ENCODE measurements at regions not wholly inside any gene's neighbourhood (a gene's known extent, or its start where the extent isn't known, plus 50 kb on each side); places are given as distances from the start of the nearest gene placed in this dataset.

GRCh38 chr5:57382655-57383054 is 100.0 kb downstream of the ACTBL2 start:
- peaks cover 0 to 2% (median 0%) of the 10 kb centered on the region in 5 experiments for H3K9me3 ChIP-seq (ENCODE audit: control extremely low read depth in 1 of 5, control insufficient read depth in 4 of 5, insufficient read depth in 2 of 5, low read depth in 1 of 5, low read length in 4 of 5)
- no peak overlapping the region for H3K4me3 ChIP-seq (ENCODE audit: control insufficient read depth in 1 of 7, extremely low read depth in 1 of 7, insufficient read depth in 4 of 7, low read depth in 2 of 7, low read length in 6 of 7)
- peaks cover 0 to 7% (median 3%) of the 10 kb centered on the region in 4 experiments for H3K4me1 ChIP-seq (ENCODE audit: control extremely low read depth in 1 of 4, control insufficient read depth in 4 of 4, insufficient read depth in 4 of 4, low read length in 3 of 4)
- H3K27ac ChIP-seq (ENCODE audit: insufficient read depth in 1 of 2, low read depth in 1 of 2, low read length in 2 of 2, poor library complexity in 1 of 2, severe bottlenecking in 2 of 2), result no peak overlapping the region
- POLR2A ChIA-PET, result no interaction called here
- CTCF ChIA-PET, result no interaction called here
- WGBS (ENCODE audit: insufficient coverage), result no CpG with 5 or more reads among the region's 2 CpGs
- H3K36me3 ChIP-seq (ENCODE audit: control insufficient read depth in 4 of 4, insufficient read depth in 4 of 4, low read length in 3 of 4), result no peaks in the 10 kb centered on the region
- H3K27me3 ChIP-seq (replicated peaks in 2 of 5; ENCODE audit: control insufficient read depth in 4 of 5, insufficient read depth in 5 of 5, low read length in 4 of 5), result no peaks in the 10 kb centered on the region
- peak in 1 of 3 donors; percentile 1 for DNase-seq

DNA sequence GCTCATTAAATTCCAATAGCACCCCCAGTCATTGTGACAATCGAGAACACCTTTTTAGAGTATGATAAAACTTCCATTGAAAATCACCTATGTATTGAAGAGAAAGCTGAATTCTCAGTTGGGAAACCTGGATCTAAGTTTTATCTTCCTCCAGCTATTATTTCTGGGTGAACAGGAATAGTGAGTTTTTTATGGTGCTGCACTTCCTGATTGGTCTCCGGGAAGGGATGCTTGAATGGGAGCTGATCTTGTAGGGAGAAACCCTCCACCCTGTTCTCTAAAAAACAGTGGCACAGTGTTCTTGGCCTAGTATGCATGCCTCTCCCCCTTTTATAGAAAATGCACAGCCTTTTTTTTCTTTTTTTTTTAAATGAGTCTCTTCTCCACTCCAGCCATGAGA is 112.2 kb downstream of the ACTBL2 start:
- no peaks in the 10 kb centered on the region for H3K4me1 ChIP-seq (ENCODE audit: control extremely low read depth in 1 of 4, control insufficient read depth in 4 of 4, insufficient read depth in 4 of 4, low read length in 3 of 4)
- H3K27ac ChIP-seq (ENCODE audit: insufficient read depth in 1 of 2, low read depth in 1 of 2, low read length in 2 of 2, poor library complexity in 1 of 2, severe bottlenecking in 2 of 2), result no peak overlapping the region
- no peaks in the 10 kb centered on the region for H3K36me3 ChIP-seq (ENCODE audit: control insufficient read depth in 4 of 4, insufficient read depth in 4 of 4, low read length in 3 of 4)
- POLR2A ChIA-PET, result no interaction called here
- 100% methylated on average over 1 of the region's 2 CpGs for WGBS (ENCODE audit: insufficient coverage)
- CTCF ChIA-PET, result interaction anchor here (0.7 kb wide), 1 partner anchor 539 kb away, joined by 4 read pairs; no protein-coding TSS in a partner anchor
- DNase-seq, result no peak
- no peaks in the 10 kb centered on the region for H3K27me3 ChIP-seq (replicated peaks in 2 of 5; ENCODE audit: control insufficient read depth in 4 of 5, insufficient read depth in 5 of 5, low read length in 4 of 5)
- no peak overlapping the region for H3K4me3 ChIP-seq (ENCODE audit: control insufficient read depth in 1 of 7, extremely low read depth in 1 of 7, insufficient read depth in 4 of 7, low read depth in 2 of 7, low read length in 6 of 7)
- H3K9me3 ChIP-seq (ENCODE audit: control extremely low read depth in 1 of 5, control insufficient read depth in 4 of 5, insufficient read depth in 2 of 5, low read depth in 1 of 5, low read length in 4 of 5), result no peaks in the 10 kb centered on the region

- CTCF ChIA-PET, result no interaction called here
- 100% methylated on average over 2 of the region's 3 CpGs for WGBS (ENCODE audit: insufficient coverage)
- Histone ChIP-seq H3K27ac (ENCODE audit: insufficient read depth in 1 of 2, low read depth in 1 of 2, low read length in 2 of 2, poor library complexity in 1 of 2, severe bottlenecking in 2 of 2) (no peak overlapping the region), H3K4me1 (ENCODE audit: control extremely low read depth in 1 of 4, control insufficient read depth in 4 of 4, insufficient read depth in 4 of 4, low read length in 3 of 4) (peaks cover 0 to 3% (median 0%) of the 10 kb centered on the region in 4 experiments), H3K36me3 (ENCODE audit: control insufficient read depth in 4 of 4, insufficient read depth in 4 of 4, low read length in 3 of 4) (no peaks in the 10 kb centered on the region), H3K9me3 (ENCODE audit: control extremely low read depth in 1 of 5, control insufficient read depth in 4 of 5, insufficient read depth in 2 of 5, low read depth in 1 of 5, low read length in 4 of 5) (no peaks in the 10 kb centered on the region), H3K4me3 (ENCODE audit: control insufficient read depth in 1 of 7, extremely low read depth in 1 of 7, insufficient read depth in 4 of 7, low read depth in 2 of 7, low read length in 6 of 7) (no peak overlapping the region), H3K27me3 (replicated peaks in 2 of 5; ENCODE audit: control insufficient read depth in 4 of 5, insufficient read depth in 5 of 5, low read length in 4 of 5) (no peaks in the 10 kb centered on the region)
- POLR2A ChIA-PET, result no interaction called here
- no peak for DNase-seq
Measured at GRCh38 chr5:57368010-57368409, 114.6 kb downstream of the ACTBL2 start.

DNA sequence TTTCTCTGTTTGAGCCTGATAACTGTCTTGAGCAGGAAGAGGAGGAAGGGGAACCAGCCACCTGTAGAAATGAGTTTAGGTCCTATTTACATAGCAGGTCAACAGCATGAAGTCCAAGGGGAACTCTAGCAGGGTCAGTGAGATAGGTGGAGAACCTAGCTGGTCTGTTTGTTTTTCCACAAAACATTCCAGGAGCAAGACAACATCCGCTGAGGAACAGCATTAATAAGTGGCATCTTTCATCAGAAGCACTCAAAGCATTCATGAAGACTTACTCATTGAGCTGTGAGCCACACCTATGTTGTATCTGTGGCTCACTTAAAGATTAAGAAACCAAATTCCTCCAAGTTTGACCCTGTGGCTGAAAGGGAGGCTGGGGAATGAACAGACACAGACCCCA is 115.9 kb downstream of the ACTBL2 start:
- 100% methylated on average over 1 of the region's 1 CpG for WGBS (ENCODE audit: insufficient coverage)
- peaks cover 0 to 3% (median 0%) of the 10 kb centered on the region in 4 experiments for H3K4me1 ChIP-seq (ENCODE audit: control extremely low read depth in 1 of 4, control insufficient read depth in 4 of 4, insufficient read depth in 4 of 4, low read length in 3 of 4)
- ChIA-PET CTCF (no interaction called here), POLR2A (no interaction called here)
- no peak overlapping the region for H3K4me3 ChIP-seq (ENCODE audit: control insufficient read depth in 1 of 7, extremely low read depth in 1 of 7, insufficient read depth in 4 of 7, low read depth in 2 of 7, low read length in 6 of 7)
- no peak overlapping the region for H3K27ac ChIP-seq (ENCODE audit: insufficient read depth in 1 of 2, low read depth in 1 of 2, low read length in 2 of 2, poor library complexity in 1 of 2, severe bottlenecking in 2 of 2)
- H3K9me3 ChIP-seq (ENCODE audit: control extremely low read depth in 1 of 5, control insufficient read depth in 4 of 5, insufficient read depth in 2 of 5, low read depth in 1 of 5, low read length in 4 of 5), result no peaks in the 10 kb centered on the region
- no peaks in the 10 kb centered on the region for H3K27me3 ChIP-seq (replicated peaks in 2 of 5; ENCODE audit: control insufficient read depth in 4 of 5, insufficient read depth in 5 of 5, low read length in 4 of 5)
- DNase-seq, result no peak
- H3K36me3 ChIP-seq (ENCODE audit: control insufficient read depth in 4 of 4, insufficient read depth in 4 of 4, low read length in 3 of 4), result no peaks in the 10 kb centered on the region

- ChIA-PET POLR2A (no interaction called here), CTCF (no interaction called here)
- 94% methylated on average over 3 of the region's 5 CpGs for WGBS (ENCODE audit: insufficient coverage)
- H3K4me3 ChIP-seq (ENCODE audit: control insufficient read depth in 1 of 7, extremely low read depth in 1 of 7, insufficient read depth in 4 of 7, low read depth in 2 of 7, low read length in 6 of 7), result no peak overlapping the region
- no peaks in the 10 kb centered on the region for H3K9me3 ChIP-seq (ENCODE audit: control extremely low read depth in 1 of 5, control insufficient read depth in 4 of 5, insufficient read depth in 2 of 5, low read depth in 1 of 5, low read length in 4 of 5)
- peaks cover 0 to 3% (median 0%) of the 10 kb centered on the region in 4 experiments for H3K4me1 ChIP-seq (ENCODE audit: control extremely low read depth in 1 of 4, control insufficient read depth in 4 of 4, insufficient read depth in 4 of 4, low read length in 3 of 4)
- no peak for DNase-seq
- H3K36me3 ChIP-seq (ENCODE audit: control insufficient read depth in 4 of 4, insufficient read depth in 4 of 4, low read length in 3 of 4), result no peaks in the 10 kb centered on the region
- H3K27me3 ChIP-seq (replicated peaks in 2 of 5; ENCODE audit: control insufficient read depth in 4 of 5, insufficient read depth in 5 of 5, low read length in 4 of 5), result no peaks in the 10 kb centered on the region
- H3K27ac ChIP-seq (ENCODE audit: insufficient read depth in 1 of 2, low read depth in 1 of 2, low read length in 2 of 2, poor library complexity in 1 of 2, severe bottlenecking in 2 of 2), result no peak overlapping the region
Measured at GRCh38 chr5:57362951-57363350, 119.7 kb downstream of the ACTBL2 start.

DNA sequence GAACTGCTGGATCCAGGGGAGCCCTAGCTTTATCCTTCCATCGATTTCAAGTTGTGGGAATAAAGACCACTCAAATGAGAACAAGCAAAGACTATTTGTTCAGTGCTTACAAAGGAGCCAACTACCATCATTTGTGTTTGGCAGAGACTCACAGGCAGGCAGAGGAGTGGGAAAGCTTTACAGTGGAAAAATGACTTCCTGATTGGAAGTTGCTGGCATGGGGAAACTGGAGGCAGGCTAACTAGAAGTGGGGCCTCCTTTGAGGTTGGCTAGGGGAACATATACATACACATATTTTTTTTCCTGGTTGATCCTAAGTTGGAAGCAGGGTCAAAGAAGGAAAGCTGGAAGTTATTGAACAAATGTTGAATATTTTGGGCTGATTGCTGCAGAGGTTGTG is 121.7 kb downstream of the ACTBL2 start:
- Histone ChIP-seq H3K4me1 (ENCODE audit: control extremely low read depth in 1 of 4, control insufficient read depth in 4 of 4, insufficient read depth in 4 of 4, low read length in 3 of 4) (peaks cover 0 to 3% (median 0%) of the 10 kb centered on the region in 4 experiments), H3K9me3 (ENCODE audit: control extremely low read depth in 1 of 5, control insufficient read depth in 4 of 5, insufficient read depth in 2 of 5, low read depth in 1 of 5, low read length in 4 of 5) (no peaks in the 10 kb centered on the region), H3K27ac (ENCODE audit: insufficient read depth in 1 of 2, low read depth in 1 of 2, low read length in 2 of 2, poor library complexity in 1 of 2, severe bottlenecking in 2 of 2) (no peak overlapping the region), H3K27me3 (replicated peaks in 2 of 5; ENCODE audit: control insufficient read depth in 4 of 5, insufficient read depth in 5 of 5, low read length in 4 of 5) (no peaks in the 10 kb centered on the region), H3K36me3 (ENCODE audit: control insufficient read depth in 4 of 4, insufficient read depth in 4 of 4, low read length in 3 of 4) (no peaks in the 10 kb centered on the region), H3K4me3 (ENCODE audit: control insufficient read depth in 1 of 7, extremely low read depth in 1 of 7, insufficient read depth in 4 of 7, low read depth in 2 of 7, low read length in 6 of 7) (no peak overlapping the region)
- no peak for DNase-seq
- CTCF ChIA-PET, result interaction anchor here (0.6 kb wide), 1 partner anchor 888 kb away, joined by 3 read pairs; no protein-coding TSS in a partner anchor
- POLR2A ChIA-PET, result no interaction called here
- 100% methylated on average over 1 of the region's 1 CpG for WGBS (ENCODE audit: insufficient coverage)

DNA sequence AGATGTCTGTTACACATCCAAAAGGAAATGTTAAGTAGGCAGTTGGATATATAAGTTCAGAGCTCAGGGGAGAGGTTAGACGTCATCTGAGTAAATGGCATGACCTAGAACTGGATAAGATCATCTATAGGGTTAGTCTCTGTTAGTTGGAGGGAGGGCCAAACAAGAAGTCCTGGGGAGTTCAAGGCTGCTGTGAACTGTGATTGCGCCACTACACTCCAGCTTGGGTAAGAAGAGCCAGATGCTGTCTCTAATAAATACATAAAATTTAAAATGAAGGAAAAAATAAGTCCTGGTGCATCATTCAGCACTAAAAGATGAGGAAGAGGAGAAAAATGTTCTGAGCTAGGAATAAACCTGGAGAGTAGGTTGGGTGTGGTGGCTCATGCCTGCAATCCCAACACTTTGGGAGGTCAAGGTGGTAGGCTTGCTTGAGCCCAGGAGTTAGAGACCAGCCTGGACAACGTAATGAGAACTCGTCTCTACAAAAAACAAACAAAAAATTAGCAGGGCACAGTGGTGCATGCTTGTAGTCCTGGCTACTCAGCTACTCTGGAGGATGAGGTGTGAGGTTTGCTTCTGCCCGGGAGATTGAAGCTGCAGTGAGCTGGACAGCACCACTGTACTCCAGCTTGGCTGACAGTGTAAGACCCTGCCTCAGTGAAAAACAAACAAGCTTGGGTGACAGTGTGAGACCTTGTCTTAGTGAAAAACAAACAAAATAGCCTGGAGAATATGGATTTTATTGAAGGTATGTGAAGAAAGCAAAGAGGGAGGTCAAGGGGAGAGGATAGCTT is 123.6 kb downstream of the ACTBL2 start:
- no peak overlapping the region for H3K4me3 ChIP-seq (ENCODE audit: control insufficient read depth in 1 of 7, extremely low read depth in 1 of 7, insufficient read depth in 4 of 7, low read depth in 2 of 7, low read length in 6 of 7)
- no peaks in the 10 kb centered on the region for H3K36me3 ChIP-seq (ENCODE audit: control insufficient read depth in 4 of 4, insufficient read depth in 4 of 4, low read length in 3 of 4)
- H3K4me1 ChIP-seq (ENCODE audit: control extremely low read depth in 1 of 4, control insufficient read depth in 4 of 4, insufficient read depth in 4 of 4, low read length in 3 of 4), result no peaks in the 10 kb centered on the region
- ChIA-PET POLR2A (no interaction called here), CTCF (interaction anchor here (1.0 to 2.0 kb wide), 2 partner anchors 16 to 20 kb away, joined by 5 read pairs; no protein-coding TSS in a partner anchor)
- H3K27ac ChIP-seq (ENCODE audit: insufficient read depth in 1 of 2, low read depth in 1 of 2, low read length in 2 of 2, poor library complexity in 1 of 2, severe bottlenecking in 2 of 2), result no peak overlapping the region
- 100% methylated on average over 3 of the region's 5 CpGs for WGBS (ENCODE audit: insufficient coverage)
- no peak for DNase-seq
- no peaks in the 10 kb centered on the region for H3K27me3 ChIP-seq (replicated peaks in 2 of 5; ENCODE audit: control insufficient read depth in 4 of 5, insufficient read depth in 5 of 5, low read length in 4 of 5)
- H3K9me3 ChIP-seq (ENCODE audit: control extremely low read depth in 1 of 5, control insufficient read depth in 4 of 5, insufficient read depth in 2 of 5, low read depth in 1 of 5, low read length in 4 of 5), result no peaks in the 10 kb centered on the region
